Kidney glomerular epithelial cell (primary cell): ENCODE measurements at regions not wholly inside any gene's neighbourhood (a gene's known extent, or its start where the extent isn't known, plus 50 kb on each side); places are given as distances from the start of the nearest gene placed in this dataset.
A peak's percentile ranks its signal among the peaks of the same experiment; 100 is the strongest.

Experiments
- DNase-seq: peaks from one replicate; lab custom pipeline; 2025; lab: John Stamatoyannopoulos, UW

DNA sequence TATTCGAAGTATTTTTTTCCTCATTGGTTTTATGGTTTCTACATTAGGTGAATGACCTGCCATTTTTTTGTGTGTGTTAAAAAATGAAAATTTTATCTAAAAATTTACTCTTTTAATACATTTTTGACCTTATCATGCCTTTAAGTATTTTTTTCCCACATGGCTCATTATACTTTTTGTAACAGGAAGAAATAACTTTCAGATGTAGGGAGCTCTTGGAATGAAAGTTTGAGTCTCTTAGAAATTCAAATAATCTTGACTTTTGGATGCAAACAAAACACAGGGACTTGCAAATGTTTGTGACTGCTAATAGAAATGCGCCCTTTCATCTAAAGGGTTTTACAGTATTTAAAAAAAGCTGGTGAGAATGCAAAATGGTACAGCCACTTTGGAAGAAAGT lies 457.9 kb downstream of the KLF5 start:
- DNase-seq, result no peak

DNA sequence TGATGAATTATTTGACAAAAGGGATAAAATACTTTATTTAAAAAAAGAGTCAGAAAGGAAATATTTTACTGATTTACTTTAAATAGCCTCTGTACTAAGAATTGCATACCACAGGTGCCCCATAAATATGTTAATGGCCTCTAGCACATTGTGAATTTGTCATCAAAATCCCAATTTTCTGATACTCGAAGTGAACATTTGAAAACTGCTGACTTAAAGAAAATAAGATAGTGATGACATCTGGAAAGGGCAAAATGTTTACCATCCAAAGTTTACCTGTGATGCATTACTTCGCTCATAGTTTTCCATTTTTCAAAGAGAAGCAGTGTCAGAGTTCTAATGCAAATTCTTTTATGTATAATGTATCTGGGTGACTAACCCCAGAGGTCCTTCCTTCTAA lies 455.4 kb downstream of the KLF5 start:
- DNase-seq, result no peak

DNA sequence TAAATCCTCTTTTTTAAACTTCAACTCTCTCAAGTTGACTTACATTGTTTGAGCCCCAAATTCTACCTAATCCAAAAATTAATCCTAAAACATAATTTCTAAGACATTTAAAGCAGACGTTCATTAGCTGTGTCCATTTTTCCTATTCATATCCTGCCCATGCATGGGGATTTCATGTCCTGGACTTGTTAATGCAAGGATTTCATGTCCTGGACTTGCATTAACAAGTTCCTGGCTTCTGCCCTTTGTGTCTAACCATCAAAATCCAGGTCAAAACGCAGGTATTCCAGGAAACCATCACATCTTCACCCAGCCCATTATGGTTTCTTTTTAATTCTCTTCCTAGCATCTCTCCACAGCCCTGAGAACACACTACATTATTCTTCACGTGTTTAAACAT lies 454.9 kb downstream of the KLF5 start:
- DNase-seq, result no peak

DNA sequence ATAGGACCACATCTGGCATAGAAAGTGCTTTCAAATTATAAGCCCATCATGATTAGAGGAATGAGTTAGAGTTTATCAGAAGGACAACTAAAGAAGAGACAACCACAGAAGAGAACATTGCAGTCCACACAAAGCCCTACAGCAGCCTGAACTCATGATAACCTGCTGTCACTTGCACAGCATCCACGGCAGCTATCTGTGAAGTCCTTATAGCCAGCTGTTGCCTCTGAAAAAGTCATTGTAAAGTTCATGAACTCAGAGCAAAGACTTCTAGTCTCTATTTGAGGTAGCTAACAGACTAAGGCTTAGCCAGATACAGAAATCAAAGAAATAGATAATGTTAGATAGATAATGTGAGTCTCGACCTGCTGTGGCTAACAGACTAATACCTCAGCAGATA lies 450.0 kb downstream of the KLF5 start:
- DNase-seq, result no peak

DNA sequence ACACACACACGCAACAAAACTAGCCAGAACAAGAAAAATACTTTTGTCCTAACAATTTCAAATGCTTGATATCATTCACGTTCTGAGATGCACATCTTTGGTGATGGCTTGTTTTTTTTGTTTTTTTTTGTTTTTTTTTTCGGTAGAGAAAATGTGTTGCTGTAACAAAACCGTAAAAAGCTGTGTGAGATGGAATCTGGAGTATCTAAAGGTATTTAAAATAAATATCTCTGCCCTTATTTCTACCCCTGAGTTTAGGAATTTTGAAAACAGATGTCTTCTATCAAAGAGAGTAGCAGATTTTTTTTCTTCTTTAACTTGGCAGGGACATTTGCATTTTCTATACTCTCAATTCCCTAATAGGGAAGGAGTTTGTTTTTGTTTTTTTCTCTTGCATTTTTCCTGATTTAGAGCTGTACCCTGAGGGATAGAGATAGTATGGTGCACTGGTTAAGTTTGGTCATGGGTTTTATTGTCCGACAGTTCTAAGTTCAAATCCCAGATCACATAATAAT lies 446.6 kb downstream of the KLF5 start:
- no peak for DNase-seq

DNA sequence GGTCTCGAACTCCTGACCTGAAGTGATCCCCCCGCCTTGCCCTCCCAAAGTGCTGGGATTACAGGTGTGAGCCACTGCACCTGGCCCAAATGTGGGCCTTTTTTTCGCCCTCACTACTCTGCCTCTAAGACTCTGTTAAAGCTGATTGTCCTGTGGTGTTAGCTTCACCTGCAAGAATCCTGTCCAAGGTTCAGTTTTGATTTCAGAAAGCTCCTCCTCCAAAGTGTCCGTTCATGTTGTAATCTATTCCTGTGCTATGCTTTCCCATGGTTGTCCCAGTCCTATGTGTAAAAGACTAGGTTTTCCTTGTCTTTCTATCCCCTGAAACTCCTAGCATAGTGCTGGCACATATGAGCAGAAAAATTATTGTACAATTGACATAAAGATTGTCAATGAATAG lies 440.9 kb downstream of the KLF5 start:
- no peak for DNase-seq

DNA sequence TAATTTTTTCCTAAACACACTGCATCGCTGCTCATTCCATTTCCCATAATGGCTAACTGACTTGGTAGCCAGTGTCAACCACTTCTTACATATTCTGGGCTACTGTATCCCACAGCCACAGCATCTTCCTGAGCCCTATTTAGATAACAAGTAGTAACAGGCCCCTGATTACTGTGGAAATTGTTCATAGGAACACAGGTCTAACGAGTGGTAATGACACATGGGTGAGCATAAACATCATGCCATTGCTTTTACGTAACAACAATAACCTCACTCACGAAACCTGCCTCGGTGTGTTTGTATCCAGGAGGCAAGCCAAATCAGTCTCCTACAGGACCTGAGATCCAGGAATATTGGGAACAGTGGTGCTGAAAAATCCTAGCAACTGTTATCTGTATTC lies 438.6 kb downstream of the KLF5 start:
- DNase-seq, result no peak

DNA sequence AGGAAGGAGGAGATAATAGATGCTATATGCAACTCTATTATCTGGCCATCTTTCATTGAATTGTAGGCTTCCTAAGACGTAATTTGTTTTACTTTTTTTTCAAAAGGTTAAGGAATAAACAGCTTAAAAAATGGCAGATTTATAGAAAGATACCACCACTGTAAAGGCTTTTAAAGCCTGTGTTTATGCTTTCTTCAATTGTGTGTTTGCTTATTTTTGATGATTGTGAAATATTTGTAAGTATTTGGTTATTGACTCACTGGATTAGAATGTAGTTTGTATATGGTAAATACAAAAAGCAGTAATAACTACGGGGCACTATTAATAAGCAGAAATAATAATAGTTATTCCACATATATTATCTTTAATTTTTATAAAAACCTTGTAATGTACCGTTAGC lies 437.9 kb downstream of the KLF5 start:
- DNase-seq, result no peak

DNA sequence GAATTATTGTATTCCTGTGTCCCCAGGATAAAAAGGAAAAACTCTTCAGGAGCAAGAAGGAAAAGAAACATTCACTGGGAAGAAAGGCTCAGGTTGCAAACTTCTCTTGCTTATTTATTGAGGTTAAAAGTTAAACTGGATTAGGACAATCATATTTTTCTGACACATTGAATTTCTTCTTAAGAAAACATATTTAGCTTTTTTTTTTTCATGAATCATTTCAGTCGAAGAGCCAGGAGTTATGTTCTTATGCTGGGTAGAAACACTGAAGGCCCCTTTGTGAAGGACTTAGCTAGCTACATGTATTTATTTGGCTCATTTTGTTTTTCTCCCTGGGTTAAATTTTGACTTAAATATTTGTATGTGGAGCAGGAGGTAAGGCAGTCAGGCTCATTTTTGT lies 434.0 kb downstream of the KLF5 start:
- no peak for DNase-seq

DNA sequence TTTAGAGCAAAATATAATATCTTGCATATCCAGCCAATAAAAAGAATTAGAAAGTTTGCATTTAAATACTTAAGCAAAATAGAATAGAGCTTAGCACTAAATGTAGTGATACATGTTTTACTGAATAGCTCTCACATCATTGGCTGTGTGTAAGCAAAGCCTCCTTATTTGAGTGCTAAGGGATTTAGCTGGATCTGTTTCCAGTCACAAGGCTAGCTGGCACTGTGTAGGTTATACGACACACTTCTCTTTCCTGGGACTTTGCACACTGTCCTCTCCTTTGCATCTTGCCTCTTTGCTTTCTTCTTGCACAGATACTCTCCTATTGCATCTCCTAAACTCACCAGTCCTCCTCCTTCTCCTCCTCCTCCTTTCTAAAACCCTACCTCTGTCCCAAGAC lies 423.8 kb downstream of the KLF5 start:
- DNase-seq, result no peak

DNA sequence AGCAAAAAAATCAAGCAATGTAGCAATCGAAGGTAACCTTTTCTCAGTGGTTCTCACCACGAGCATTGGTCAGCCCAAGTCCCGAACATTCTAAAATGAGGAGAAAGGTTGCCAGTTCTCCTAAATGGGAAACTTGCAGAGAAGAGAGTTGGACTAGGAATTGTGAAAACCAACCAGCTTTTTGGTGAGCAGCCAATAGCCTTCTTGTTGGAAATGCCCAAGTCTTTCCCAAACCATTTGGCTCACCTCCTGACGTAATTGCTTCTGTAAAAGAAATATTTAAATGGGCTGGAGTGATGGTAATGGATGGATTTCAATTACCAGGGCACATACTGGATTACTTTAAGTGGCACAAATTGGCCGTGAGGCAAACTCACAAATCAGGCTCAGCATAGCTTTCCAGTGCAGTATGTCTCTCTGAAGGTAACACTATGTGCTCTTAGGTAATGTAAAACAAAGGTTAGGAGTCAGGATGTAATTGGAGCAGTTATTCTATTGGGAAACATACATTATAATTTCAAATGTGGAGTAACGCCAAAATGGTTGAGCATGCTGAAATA lies 423.2 kb downstream of the KLF5 start:
- no peak for DNase-seq

DNA sequence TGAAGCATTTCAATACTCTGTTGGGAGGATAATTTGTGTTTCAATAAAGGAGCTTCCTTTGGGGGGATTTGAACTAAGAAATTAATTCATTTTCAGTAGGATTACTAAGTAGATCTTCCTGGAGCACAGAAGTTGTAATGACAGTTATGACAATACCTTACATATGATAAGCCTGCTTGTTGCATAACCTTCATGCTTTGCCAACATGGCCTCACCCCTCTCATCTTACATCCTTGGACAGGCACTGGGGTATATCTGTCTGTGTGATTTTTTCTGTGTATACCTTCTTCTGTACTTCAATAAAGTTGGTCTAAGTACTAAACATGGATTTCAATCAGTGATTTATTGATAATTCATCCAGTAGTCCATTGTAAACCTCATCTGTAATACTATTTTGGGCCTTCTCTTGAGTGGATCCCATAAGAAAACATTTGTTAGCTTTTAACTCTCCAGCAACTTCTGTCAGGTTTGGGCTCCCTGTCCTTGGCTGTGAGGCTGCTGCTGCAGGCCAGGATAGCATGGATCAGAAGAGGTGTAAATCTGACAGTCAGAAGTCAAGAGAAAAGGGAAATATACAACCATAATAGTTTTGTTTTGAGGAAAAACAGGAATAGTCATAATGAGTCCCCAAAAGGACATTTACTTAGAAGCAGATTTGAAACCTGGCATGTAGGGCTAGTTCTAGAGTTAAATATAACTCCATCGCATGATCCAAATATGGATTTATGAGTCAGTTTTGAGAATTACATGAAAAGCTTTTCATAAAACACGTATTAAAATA lies 422.2 kb downstream of the KLF5 start:
- DNase-seq, result no peak

DNA sequence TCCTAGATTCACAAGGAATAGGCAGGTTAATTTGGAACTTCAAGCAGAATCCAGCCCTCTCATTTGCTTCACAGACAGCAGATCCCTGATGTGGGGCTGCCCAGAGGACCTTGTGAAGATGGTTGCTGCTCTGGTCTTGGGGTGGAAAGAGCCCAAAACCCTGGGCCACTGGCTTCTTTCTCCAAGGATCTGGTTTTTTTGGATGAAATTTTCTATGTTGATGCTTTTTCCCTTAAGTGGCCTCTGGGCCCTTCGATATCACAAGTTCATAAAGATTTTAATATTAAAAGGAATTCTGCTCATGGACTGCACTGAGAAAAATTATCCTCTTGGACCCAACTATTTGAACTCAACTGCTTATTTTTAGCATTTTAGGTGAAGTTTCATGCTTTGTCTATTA lies 421.1 kb downstream of the KLF5 start:
- DNase-seq, result no peak

DNA sequence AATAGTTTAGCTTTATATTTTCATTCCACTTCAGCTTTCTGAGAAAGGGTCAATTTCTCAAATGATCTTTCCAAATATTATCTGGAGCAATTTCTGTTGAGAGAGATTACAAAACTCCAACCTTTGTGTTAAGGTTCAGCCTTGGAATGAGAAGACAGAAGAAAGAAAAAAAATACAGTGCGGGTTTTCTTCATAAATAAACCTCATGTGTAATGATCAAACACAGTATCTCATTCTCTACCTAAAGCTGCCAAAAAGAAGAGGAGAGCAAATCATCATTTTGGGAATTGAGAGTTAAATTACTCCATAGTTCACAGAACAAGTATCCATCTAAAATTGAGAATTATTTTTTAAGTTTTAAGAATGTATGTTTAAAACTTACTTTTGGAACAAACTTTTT lies 420.5 kb downstream of the KLF5 start:
- no peak for DNase-seq

DNA sequence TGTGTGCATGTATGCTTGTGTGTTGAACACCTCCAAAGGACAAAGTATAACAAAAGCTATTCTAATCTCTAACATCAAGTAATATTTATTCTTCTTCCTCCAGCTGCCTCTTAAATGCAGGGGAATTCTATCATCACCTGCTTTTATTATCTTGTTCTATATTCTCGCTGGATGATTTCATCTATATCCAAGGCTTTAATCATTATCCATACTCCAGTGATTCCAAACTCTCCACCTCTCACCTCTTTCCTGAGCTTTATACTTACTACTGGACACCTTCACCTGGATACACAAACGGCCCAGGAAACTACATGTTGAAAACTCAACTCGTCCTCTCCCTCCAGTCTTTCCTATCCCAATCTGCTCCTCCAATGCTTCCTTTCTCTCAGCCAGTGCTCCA lies 418.6 kb downstream of the KLF5 start:
- DNase-seq, result no peak

DNA sequence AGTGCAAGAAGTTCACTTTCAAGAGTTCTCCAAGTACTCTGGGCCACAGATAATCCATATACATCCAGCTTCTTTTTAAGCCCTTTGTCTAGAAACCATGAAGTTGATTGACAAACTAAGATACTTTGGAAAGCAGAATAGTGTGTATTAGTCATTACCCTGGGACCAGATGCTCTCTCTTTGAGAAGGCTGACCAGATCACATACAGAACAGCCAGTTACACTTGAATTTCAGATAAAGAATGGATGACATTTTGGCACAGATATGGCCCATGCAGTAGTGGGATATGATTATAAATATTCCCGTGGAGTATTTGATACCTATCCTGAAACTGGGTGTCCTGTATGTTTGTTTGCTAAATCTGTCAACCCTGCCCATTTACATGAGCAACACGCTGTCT lies 414.2 kb downstream of the KLF5 start:
- DNase-seq, result no peak

DNA sequence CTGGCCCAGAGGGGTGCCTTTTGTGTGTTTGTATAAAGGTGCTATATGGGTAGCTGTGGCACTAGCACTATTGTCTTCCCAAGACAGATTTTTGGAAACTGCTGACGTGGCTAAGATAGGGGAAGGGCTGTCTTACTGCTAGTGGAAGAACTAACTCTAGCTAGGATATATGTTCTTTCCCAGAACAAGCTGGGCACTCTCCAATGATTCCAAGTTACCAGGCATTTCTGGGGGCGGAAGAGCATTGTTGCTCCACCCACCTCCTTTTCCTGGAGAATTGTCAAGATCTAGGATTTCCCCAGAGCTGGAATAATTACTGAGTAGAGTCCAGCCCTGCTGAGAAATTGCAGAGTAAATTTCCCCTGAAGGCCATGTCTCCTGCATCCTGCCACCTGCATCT lies 408.3 kb downstream of the KLF5 start:
- DNase-seq, result no peak

DNA sequence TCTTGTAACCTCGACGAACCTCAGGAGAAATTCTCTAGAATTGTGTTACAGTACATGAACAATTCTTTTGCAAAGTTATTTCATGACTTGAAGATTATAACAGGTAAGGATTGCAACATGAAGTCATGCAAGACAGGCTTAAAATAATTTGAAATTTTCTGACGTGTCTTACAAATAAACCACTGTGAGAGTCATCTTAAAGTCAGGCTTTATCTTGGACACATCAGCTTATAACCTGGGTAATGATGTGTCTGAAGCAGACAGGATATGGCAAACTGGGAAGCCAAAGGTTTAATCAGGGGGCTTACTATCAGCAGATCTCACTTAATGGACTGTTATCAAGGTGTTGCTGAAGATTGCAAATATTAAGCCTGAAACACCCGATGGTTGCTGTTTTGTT lies 407.8 kb downstream of the KLF5 start:
- no peak for DNase-seq

DNA sequence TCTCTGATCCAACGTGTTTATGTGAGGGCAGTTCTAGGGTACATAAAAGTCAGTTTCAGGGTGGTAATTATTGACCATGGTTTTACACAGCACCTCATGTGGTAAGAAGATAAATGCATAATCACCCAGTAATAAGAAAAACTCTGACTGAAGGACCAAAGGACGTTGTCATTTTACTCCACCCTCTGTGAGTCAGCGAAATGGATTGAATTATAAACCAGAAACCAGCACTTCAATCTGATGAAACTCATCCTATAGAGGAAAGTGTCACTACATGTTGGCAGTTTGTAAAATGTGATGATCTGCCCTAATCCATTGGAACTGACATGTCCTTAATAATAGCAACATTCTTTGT lies 406.8 kb downstream of the KLF5 start:
- peak; percentile 6 for DNase-seq

DNA sequence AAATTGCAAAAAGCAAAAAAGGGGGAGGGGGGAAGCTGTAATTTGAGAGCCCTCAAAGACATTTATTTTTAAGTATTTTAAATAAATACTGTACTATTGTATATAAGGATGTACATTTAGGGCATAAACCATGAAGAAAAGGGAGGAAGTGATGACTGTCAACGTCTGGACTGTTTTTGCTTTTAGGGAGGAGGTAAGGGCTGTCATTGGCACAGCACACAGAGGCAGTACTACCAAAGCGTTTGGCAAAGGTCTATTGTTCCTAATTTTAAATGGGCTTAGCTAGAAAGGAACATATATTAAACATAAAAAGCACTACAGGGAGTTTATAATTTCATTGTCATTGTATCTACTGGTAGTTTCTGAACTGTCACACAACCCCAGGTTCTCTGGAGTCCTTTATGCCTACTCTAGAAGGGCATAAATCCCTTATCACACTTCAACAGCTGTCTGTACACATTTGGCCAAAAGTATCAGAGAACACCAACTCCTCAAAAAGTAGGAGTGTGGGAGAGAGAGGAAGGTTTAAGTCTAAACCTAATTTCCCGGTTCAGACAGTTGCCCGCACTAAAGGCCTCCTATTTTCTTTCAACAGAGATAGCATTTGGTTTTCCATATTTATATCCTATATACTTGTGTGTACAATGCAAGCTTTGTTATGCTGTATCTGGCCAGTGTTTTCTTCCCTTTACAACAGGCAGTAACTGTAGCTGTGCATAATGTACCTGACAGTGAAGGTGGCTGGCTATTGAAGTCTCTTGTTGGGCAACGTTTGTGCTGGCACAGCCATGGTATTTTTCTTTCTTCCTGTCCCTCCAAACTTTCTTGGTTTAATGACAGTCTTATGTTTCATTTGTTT lies 406.2 kb downstream of the KLF5 start:
- no peak for DNase-seq

DNA sequence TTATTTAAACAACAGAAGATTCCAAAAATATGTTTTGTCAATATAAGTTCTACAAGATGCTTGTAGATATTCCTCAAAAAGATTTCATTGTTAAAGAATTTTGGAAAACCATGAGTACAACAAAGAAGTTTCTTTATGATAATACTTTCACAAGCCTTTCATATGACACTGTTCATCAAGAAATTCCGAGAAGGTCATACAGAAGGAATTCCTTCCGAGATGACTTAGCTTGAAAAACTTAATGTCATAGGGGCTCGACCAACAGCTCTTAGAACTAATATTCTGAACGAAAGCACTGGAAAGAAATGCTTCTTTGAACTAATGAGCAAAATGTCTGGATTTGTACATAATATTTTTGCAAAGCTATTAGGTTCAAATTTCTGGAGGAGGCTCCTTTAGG lies 403.4 kb downstream of the KLF5 start:
- no peak for DNase-seq

DNA sequence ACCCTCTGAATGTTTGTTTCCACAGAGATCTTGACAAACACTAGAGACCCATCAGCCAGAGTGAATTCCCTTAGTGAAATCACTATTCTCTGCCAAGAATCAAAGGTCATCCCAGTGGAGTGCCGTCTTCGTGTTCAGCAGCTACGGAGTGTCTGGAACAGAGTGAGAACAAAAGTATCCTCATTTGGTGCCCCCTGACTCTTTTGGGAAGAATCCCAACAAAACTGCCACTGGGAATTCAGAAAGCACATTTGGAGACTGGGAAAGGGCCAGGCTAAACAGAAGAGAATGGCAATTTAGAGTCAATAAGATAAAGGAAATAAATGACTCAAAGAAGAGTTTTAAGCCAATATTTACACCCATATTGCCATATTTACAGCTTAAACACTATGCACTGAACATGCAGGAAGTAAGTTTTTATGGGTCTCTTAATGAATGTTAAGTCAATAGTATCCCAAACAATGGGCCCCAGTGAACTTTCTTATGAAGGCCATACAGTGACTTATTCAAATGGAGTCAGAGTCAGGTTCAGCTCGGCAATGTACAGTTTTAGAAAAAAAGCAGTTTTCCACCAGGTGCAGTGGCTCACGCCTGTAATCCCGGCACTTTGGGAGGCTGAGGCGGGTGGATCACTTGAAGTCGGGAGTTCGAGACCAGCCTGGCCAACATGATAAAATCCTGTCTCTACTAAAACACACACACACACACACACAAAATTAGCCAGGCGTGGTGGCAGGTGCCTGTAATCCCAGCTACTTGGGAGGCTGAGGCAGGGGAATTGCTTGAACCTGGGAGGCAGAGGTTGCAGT lies 392.6 kb downstream of the KLF5 start:
- DNase-seq, result no peak
